GM19372 (cell line): ENCODE measurements at regions not wholly inside any gene's neighbourhood (a gene's known extent, or its start where the extent isn't known, plus 50 kb on each side); places are given as distances from the start of the nearest gene placed in this dataset.

Experiments
- ATAC-seq: cut with Tn5 transposase; IDR thresholded peaks from one replicate; pipeline ENCODE4 v1.9.1; 2021; ENCODE audit warnings: mild to moderate bottlenecking, low read depth, moderate library complexity; ENCODE audit not compliant: unreplicated experiment

GRCh38 chr9:99326112-99326916 lies 104.2 kb downstream of the SEC61B start:
- ATAC-seq: no peak

GRCh38 chr9:99326917-99327189 lies 104.8 kb downstream of the SEC61B start:
- ATAC-seq: no peak

- ATAC-seq: no peak
These were observed 105.6 kb downstream of the SEC61B start for GRCh38 chr9:99327667-99328066.

- ATAC-seq: no peak
These were observed 113.2 kb downstream of the SEC61B start for GRCh38 chr9:99335280-99335679.

GRCh38 chr9:99336005-99336404 lies 113.9 kb downstream of the SEC61B start:
- no peak for ATAC-seq

- ATAC-seq: no peak
These were observed 114.4 kb downstream of the SEC61B start for GRCh38 chr9:99336531-99336930.

- no peak for ATAC-seq
These were observed 118.2 kb downstream of the SEC61B start for GRCh38 chr9:99340281-99340680.

- no peak for ATAC-seq
These were observed 119.6 kb downstream of the SEC61B start for GRCh38 chr9:99341686-99342085.

- ATAC-seq: no peak
These were observed 123.4 kb downstream of the SEC61B start for GRCh38 chr9:99345451-99345850.

GRCh38 chr9:99345942-99346341 lies 123.9 kb downstream of the SEC61B start:
- no peak for ATAC-seq

- ATAC-seq: no peak
These were observed 125.5 kb downstream of the SEC61B start for GRCh38 chr9:99347568-99347967.

GRCh38 chr9:99348289-99348688 lies 126.2 kb downstream of the SEC61B start:
- no peak for ATAC-seq

GRCh38 chr9:99349870-99350269 lies 127.8 kb downstream of the SEC61B start:
- ATAC-seq: no peak

GRCh38 chr9:99350461-99350860 lies 128.4 kb downstream of the SEC61B start:
- no peak for ATAC-seq

GRCh38 chr9:99351647-99352046 lies 129.6 kb downstream of the SEC61B start:
- ATAC-seq: no peak

GRCh38 chr9:99352826-99353225 lies 130.7 kb downstream of the SEC61B start:
- ATAC-seq: no peak

GRCh38 chr9:99353408-99353807 lies 131.3 kb downstream of the SEC61B start:
- ATAC-seq: no peak

- ATAC-seq: no peak
These were observed 132.0 kb downstream of the SEC61B start for GRCh38 chr9:99354104-99354503.

GRCh38 chr9:99356512-99356971 lies 134.5 kb downstream of the SEC61B start:
- ATAC-seq: no peak

GRCh38 chr9:99357575-99357974 lies 135.5 kb downstream of the SEC61B start:
- ATAC-seq: no peak

- no peak for ATAC-seq
These were observed 136.6 kb downstream of the SEC61B start for GRCh38 chr9:99358668-99359067.

- ATAC-seq: no peak
These were observed 137.3 kb downstream of the SEC61B start for GRCh38 chr9:99359336-99359735.

- ATAC-seq: no peak
These were observed 137.9 kb downstream of the SEC61B start for GRCh38 chr9:99360026-99360425.
